GM18498 (cell line): ENCODE measurements at regions not wholly inside any gene's neighbourhood (a gene's known extent, or its start where the extent isn't known, plus 50 kb on each side); places are given as distances from the start of the nearest gene placed in this dataset.

ENCODE experiments used
- ATAC-seq: cut with Tn5 transposase; IDR thresholded peaks from one replicate; pipeline ENCODE4 v1.9.1; 2021; ENCODE audit warnings: mild to moderate bottlenecking, moderate library complexity; ENCODE audit not compliant: unreplicated experiment

DNA sequence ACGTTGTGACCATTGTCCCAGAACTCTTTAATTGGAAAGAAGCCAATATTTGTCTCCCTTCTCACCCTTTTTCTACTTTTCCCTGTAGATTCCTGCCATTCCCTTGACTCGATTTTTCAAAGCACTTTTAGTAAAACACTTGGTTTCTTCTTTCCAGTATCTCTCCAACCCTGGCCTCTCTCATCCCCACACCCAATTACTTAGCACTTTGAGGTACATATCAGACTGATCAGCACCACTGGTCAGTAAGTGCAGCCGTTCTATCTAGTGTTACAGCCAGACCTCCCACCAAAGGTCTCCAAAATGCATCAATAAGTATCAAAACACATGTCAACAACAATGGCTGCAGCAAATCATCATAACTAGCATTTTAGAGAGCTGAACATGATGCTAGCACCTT lies 141.9 kb downstream of the BTG1 start:
- ATAC-seq, result no peak

DNA sequence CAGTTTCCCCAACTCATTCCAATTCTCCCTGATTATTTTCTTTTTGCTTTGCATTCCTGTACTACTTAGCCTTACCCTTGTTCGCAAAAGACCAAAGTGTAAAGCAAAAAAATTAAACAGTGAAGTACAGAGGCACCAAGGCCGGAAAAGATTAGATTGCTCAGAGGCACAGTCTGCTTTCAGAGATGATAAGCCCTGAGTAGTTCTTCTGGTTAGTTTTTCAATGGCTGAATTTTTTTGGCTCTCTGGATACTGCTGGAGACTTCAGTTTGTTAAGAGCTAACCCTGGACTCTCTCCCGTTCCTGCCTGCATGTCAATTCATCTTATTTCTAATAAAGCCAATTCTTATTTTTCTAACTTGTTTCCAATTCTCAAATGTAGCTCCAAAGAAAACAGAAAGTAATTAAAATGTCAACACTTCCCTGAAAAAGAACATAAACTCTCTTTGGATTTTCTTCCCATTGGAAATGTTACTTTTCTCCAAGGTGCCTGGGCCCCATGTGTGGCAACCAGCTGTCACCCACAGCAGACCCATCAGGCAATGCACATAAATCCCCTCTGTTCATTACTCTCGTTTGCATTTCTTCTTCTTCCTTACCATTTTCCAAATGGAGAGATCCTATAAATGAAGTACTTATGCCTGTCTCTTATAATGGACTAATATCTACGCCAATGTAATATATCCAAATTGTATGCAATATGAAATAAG lies 142.8 kb downstream of the BTG1 start:
- ATAC-seq, result no peak

DNA sequence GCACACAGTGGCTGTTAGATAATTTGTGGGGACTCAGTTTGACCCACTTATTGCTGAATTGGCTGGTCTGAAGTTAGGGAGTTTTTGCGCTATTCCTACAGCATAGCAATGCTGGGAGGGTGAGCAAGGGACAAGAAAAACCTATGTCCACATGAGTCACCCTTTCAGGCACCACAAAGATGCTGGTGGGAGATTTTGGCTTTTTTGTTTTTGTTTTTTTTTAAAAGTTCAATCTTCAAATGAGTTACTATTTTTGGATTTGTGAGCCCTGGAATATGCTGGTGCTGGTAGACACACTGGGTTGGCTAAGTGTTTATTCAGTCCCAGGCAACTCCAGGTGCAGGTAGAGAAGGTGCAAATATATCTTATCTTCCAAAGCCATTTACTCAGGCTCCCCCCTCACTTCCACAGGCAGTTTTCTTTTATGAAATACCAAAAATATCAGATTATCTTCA lies 143.4 kb downstream of the BTG1 start:
- ATAC-seq, result no peak

DNA sequence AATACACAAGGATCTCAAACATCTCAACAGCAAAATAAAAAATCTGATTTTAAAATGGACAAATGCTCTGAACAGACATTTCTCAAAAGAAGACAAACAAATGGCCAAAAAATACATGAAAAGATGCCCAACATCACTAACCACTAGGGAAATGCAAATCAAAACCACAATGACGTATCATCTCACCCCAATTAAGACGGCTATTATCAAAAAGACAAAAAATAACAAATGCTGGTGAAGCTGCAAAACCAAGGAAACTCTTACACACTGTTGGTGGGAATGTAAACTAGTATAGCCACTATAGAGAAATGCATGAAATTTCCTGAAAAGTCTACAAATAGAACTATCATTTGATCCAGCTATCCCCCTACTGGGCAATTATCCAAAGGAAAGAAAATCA lies 145.0 kb downstream of the BTG1 start:
- ATAC-seq, result no peak

DNA sequence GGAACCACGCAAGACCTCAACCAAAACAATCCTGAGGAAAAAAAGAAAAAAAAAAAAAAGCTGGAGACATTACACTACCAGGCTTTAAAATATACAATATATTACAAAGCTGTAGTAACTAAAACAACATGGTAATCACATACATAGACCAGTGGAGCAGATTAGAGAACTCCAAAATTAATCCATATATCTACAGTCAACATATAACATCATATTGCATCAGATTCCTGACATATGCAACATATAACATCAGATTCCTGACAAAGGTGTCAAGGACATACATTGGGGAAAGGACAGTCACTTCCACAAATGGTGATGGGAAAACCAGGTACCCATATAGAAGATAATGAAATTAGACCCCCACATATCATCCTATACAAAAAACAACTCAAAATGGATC lies 145.8 kb downstream of the BTG1 start:
- no peak for ATAC-seq

DNA sequence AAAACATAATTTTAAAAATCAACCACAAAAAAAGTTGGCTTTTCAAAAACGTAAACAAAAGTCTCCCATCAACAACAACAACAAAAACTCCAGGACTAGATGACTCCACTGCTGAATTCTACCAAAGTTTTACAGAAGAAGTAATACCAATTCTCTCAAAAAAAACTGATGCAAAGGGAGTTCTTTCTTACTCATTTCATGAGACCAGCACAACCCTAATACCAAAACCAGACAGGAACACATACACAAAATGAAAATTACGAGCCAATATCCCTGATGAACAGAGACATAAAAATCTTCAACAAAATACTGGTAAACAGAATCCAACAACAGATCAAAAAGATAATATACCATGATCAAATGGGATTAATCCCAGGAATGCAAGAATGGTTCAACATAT lies 147.3 kb downstream of the BTG1 start:
- ATAC-seq, result no peak

DNA sequence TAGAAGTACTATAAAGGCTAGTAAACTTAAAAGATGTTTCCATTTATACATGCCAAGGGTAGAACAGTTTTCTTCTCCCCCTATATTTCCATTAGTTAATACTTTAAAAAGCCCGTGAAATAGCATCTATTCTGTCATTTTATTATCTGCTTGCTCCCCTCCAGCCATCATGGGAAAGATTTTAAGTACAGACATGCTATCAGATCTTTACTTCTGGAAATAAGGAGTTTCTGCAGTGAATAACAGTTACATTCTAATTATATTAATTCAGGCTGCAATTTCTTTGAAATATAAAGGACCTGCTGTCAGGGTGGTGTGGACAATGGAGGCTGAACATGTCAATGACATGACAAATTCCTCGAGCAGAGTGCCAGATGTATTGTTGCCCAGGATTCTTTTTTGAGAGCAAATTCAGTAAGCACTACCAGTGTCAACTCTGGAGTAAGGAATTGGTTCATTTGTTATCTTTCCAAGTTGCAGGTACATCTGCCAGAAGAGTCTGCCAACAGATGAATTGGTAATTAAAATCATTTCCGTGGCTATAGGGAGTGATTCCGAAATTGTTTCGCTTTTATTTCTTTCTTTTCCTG lies 151.3 kb downstream of the BTG1 start:
- ATAC-seq, result no peak

DNA sequence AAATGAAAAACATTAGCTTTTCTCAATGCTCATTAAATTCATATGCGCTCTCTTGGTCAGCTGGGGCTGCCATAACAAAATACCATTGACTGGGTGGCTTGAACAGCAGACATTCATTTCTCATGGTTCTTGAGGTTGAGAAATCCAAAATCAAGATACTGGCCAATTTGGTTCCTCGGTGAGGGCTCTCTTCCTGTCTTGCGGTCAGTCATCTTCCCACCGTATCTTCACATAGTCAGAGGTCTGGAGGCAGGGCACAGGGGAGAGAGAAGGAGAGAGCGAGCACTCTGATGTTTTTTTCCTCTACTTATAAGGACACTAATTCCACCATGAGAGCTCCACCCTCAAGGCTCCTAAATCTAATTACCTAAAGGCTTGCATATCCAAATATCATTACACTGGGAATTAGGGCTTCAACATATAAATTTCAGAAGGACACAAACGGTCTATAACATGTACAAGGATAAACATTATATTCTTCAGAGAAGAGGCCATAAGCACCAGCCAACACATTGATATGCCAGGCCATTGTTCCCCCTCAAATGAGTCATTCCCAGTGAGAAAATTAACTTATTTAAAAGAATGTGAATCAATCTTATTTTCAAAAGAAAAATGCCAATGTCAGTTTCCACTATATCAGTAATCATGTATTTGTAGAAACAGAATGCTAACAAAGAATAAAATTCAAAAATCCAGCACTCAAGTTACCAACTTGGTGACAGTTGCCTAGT lies 152.2 kb downstream of the BTG1 start:
- no peak for ATAC-seq

DNA sequence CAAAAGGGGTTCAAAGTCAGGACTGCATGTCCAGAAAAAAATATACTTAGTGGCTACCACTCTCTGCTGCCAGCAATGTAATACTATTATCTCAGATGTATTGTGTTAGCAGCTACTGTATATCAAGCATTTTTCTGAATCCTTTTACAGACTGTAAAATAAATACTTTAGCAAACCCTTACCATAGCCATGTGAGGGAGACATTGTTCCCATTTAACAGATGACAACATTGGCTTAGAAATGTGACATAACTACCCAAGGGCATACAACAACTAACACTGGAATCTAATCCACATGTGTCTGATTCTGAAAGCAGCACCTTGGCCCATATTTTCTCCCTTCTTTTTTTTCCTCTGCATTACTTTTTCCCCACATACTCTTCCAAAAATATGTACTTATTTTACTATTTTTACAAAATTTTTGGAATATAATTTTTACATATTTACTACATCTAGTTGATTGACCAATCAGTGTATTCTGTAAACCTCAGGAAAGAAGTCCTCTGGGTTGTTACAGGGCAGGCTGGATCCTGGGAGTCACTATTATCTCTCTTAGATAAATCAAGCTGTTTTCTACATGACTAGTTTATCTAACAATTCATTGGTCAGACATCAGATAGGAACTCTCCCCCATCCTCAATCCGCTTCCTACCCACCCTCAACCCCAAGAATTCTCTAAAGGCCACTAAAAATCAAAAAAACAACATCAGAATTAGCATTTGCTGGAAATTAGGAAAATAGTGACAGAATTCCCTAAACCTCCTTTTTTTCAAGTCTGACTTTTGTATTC lies 154.1 kb downstream of the BTG1 start:
- ATAC-seq, result no peak

DNA sequence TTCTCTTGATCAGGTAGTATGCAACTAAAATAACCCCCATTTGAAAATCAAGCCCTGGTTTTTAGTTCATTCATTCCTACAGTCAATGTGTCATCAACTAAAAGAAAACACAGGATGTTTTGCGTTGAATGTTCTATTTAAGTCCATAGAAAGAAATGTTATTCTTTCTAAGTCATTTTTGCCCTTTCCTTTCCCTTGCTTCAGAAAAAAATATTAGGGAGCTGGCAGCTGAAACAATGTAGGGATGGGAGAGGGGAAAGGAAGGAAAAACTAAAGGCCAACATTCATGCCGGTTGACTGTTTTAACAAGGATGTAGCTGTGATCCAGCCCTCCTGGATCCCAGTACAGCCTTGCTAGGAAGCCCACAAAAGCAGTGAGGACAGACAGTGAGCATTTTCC lies 155.1 kb downstream of the BTG1 start:
- no peak for ATAC-seq

DNA sequence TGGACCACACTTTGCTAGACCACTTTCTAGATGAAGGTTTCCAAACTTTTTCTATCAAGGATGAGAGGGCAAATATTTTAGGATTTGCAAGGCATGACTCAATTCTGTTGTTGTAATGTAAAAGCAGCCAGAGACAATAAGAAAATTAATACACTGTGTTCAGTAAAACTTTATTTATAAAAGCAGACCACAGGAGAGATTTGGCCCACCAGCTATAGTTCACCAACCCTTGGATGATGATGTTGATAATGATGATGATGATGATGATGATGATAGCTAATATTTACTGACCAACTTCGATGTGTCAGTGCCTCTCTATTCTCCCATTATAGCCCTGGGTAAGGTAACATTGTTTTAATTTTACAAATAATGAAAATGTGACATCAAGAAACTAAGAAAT lies 156.5 kb downstream of the BTG1 start:
- ATAC-seq, result no peak

DNA sequence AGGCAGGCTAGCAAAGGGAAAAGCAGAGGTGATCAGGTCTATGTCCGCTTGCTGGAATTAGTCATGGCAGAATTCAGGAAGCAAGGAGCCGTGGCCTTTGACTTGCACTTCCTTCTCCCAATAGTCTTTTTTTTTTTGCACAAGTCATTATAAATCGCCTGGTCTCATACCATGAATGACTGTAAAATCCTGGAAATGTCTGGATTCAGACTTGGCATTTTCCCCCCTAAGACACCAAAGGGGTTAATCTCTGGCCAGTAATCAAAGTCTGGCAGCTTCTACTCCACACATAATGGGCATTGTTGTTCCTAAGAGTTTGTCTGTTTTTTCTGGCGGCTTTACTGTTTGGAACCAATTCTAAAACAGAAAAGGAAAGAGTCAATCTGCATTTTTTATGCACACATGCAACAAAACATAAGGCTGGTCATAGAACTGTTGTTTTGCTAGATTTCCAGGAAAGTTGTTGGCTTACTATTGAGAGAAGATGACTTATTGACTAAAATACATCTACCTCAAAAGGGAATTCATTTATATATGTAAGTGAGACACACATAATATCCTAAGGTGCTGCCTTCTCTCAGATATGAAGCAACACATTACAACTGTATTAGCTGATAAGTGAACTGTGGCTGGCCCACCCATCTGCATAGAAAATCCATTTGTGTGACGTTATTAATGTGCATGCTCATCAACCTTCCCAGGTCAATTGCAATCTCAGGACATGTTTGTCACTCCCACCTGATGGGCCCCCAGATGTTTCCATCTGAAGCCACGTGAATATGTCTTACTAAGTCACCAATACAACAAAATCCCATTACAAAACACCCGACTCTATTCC lies 157.3 kb downstream of the BTG1 start:
- ATAC-seq, result no peak

DNA sequence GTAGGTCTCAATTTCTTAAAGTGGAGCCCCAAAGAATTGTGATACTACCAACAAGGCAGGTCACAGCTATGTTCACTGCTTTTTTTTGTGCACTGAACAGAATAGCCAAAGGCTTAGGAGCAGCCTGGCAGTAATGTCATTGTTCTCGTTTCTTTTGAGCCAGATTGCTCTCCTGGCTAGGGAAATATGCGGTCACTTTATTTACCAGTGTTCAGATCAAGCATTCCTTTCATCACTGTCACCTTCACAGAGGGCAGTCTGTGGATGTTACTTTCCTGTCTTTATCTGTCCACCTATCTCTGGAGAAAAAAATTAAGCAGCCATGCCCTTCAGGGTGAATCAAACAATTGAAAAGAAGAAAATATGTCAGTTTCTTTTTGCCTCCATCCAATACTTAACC lies 159.6 kb downstream of the BTG1 start:
- ATAC-seq, result no peak

DNA sequence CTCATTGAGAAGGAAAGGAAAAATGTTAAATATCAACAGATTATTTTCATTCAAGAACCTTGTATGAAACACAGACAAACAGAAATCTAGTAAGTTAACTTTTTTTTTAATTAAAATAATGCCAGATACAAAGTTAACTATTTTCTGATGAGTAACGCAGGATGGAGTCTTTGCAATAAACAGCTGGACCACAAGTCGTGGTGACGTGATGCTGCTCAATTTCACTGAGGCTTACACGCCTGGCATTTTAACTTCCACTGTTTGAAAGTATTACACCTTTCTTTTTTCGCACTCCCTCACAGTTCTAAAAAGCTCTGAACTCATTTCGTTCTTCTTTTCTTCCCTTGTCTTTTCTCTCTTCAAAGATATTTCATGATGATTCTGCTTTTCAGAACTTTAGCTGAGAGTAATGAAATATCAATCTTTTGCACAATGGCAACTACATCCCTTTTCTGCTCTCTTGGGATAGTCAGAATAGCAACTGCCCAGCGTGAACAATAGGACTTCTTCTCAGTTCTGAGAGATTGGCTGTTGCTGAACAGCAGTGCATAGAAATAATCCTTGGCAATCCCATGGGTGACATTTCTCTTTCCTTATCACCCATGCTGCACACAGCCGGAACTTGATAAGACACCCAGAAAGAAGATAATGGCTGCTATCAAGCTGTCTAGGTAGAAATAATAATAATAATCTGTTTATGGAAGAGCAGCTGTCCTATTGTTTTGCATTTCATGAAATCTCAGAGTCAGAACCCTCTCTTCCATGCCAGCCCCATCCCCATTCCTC lies 160.5 kb downstream of the BTG1 start:
- ATAC-seq, result no peak

DNA sequence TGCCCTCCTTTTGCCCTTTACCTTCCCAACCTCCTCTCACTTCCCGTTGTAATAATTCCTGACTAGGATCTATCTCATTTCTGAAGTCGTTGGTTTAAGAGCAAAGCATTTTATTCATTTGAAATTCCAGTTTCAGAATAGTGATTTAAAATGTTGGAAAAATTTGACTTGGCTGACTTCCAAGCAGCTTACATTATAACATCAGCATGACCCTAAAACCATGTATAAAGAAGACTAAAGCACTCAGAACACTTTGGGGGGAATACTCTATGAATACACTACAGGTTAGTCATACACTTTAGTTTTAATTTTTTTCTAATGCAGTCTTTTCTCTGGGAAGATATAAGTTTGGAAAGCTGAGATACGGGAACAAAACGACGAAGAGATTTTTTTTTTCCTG lies 161.1 kb downstream of the BTG1 start:
- ATAC-seq, result no peak

DNA sequence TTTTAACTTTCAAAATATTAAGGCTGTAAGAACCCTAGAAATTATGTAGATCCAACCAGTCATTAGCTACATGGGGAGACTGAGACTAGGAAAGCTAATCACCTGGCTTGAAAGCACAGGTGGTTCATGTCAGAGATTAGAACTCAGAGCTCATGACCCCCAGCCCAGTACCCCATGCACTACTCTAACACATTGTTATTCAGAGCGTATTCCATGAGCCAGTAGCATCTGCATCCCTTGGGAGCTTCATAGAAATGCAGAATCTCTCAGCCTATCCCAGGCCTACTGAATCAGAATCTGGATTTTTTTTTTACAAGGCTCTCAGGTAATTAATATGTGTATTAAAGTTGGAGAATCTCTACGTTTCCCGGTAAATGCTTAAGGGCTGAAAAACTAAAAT lies 161.7 kb downstream of the BTG1 start:
- ATAC-seq, result no peak

DNA sequence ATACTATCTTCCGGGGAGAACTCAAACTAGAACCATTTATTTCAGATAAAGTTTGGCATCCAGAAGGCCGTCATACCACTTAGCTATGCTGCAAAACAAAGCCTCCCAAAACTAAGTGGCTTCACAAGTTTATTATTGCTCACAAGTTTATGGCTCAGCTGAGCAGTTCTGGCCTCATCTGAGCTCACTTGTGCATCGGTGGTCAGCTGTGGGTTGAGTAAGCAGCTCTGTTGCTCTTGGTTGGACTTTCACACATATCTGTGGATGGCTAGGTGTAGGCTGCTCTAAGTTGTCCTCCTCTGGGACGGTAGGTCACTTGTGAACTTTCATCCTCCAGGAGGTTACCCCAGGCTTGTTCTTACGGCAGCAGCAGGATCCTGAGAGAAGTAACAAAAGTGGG lies 162.7 kb downstream of the BTG1 start:
- ATAC-seq, result no peak

DNA sequence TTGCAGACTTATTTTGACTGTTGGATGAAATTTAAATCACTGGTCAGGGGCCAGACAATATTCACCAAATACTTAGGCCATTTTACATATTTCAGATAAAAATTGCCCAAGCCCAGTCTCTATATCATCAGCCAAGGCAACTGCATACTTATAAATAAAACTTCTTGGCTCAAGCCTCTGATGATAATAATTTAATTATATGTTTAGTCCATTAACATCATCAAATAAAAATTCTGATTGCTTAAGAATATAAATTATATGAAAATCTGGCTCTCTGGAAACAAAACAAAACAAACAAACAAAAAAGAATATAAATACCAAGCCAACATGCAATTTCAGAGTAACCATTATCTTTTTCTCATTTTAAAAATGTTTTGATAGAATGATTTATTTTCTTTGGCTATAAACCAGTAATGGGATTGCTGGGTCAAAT lies 165.2 kb downstream of the BTG1 start:
- no peak for ATAC-seq

DNA sequence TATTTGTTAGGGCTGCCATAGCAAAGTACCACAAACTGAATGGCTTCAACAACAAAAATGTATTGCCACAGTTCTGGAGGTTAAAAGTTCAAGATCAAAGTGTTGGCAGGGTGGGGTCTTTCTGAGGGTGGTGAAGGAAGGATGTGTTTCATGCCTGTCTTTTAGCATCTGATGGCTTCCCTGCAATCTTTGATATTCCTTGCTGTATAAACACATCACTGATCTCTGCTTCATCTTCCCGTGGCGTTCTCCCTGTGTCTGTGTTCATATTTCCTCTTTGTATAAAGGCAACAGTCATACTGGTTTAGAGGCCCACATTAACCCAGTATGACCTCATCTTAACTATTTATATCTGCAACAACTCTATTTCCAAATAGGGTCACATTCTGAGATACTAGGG lies 167.5 kb downstream of the BTG1 start:
- no peak for ATAC-seq

DNA sequence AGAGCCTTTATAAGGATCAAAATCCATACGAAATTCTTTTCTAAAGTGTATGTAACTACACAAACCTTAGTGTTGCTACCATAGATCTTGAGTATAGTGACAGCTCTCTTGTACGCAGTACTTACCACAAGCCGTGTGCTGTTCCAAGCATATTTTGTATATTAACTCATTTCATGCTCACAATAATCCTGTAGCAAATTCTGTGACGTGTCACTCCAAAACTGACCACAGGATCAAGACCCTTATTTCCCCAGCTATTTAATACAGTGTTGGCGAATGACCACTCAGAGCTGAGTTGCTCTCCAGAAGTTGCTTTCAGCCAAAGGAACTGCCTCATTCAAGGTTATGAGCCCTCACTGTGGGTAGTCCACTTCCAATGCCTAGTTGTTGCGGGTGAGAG lies 169.8 kb downstream of the BTG1 start:
- no peak for ATAC-seq
